Epithelial cell of prostate (primary cell): ENCODE measurements at regions not wholly inside any gene's neighbourhood (a gene's known extent, or its start where the extent isn't known, plus 50 kb on each side); places are given as distances from the start of the nearest gene placed in this dataset.
"Not testable (repeated sequence)": the region's sequence is repeated elsewhere in the genome, so short reads cannot be mapped to it uniquely, and the experiment has no call there.

ENCODE experiments used
- DNase-seq: peaks from one replicate; pipeline ENCODE4 v3.0.0-alpha.2; 2011; ENCODE audit warnings: low read depth, low spot score
- H3K27ac ChIP-seq: fragments of 450-650 bp; 2 replicates; pipeline ENCODE4 v1.5.1; 2017; ENCODE audit warnings: mild to moderate bottlenecking

GRCh38 chr3:150330174-150330573 lies 77.9 kb upstream of the TSC22D2 start:
- DNase-seq = no peak
- no peak overlapping the region for H3K27ac ChIP-seq

- no peak for DNase-seq
- no peak overlapping the region for H3K27ac ChIP-seq
These were observed 78.7 kb upstream of the TSC22D2 start for GRCh38 chr3:150329408-150329807.

GRCh38 chr3:150328654-150329040 lies 79.5 kb upstream of the TSC22D2 start:
- no peak overlapping the region for H3K27ac ChIP-seq
- no peak for DNase-seq

DNA sequence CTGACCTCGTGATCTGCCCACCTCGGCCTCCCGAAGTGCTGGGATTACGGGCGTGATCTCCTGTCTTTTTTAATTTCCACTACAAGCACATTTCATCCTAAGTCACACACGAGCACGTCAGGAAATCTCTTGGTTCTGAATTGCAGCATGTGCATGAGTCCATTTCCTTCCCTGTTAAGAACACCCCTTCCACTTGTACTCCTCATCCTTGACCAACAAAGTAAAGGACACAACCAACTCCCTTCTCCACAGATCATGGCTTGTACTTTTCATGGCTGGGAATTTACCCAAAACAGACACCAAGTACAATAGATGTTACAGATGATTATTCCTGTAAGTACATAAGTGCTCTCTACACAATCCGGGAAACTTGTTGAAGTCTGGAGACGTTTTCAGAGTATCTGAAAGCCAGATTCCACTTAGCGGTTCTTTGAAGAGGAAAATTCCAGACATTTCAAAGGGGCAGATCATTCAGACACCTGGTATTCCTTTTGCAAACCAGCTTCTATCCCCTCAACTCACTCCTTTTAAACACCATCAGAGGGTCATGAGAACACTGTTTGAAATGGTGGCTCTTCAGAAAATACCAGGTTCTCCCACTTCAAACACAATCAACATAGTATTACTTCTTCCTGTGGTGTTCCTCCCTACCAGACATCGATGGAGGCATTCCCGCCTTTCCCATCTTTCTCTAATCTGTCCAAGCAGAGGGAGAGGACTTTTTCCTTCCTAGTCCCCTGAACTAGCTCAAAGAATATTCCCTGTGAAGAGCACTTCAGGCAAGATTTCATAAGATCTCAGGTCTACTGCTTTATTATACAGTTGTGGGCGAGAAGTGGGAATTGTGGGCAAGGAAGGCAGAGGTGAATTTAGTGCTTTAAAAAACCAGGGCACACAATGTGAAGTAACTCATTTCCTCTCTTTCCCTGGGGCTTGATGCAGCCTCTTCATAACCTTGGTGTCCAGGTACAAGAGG lies 80.1 kb upstream of the TSC22D2 start:
- no peak for DNase-seq
- H3K27ac ChIP-seq = no peak overlapping the region

- no peak overlapping the region for H3K27ac ChIP-seq
- DNase-seq = no peak
These were observed 83.3 kb upstream of the TSC22D2 start for GRCh38 chr3:150324788-150325187.

DNA sequence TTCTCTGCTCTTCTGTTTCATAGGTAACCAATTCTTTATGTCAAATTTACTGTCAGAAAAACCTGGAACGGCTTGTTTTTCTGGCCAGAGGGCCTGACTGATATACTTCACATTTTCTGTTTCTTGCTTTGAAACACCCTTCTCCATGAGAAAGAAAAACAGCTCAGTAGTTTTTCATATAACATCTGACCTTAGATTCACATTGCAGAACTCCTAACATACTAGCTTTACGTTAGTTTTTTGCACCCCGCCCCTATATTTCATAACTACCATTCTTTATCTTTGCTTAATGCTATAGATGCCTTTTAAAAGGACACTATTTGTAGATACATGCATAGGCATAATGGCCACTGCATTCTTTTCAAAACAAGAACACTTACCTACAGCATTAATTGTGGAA lies 83.9 kb upstream of the TSC22D2 start:
- DNase-seq = no peak
- no peak overlapping the region for H3K27ac ChIP-seq

DNA sequence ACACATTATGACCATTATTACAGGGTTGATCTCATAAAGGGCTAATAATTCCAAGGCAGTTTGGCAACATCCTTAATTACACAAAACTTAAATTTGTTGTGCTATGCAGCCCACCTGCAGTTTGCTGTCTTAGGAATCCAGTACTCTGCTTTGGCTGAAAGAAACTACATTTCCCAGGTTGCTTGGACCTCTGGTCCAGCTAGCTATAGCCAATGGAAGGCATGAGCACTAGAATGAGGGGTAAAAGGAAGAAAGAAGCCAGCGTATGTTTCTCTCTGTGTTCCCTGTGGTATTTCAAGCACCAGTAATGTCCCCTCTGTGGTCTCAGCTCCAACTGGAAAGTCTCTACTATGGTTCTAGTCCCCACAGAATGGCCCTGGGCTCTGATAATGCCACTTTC lies 84.3 kb upstream of the TSC22D2 start:
- H3K27ac ChIP-seq = no peak overlapping the region
- no peak for DNase-seq

DNA sequence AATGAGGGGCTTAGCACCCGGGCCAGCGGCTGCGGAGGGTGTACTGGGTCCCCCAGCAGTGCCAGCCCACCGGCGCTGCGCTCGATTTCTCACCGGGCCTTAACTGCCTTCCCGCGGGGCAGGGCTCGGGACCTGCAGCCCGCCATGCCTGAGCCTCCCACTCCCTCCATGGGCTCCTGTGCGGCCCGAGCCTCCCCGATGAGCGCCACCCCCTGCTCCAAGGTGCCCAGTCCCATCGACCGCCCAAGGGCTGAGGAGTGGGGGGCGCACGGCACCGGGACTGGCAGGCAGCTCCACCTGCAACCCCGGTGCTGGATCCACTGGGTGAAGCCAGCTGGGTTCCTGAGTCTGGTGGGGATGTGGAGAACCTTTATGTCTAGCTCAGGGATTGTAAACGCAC lies 85.0 kb upstream of the TSC22D2 start:
- not testable (repeated sequence) for H3K27ac ChIP-seq, DNase-seq

DNA sequence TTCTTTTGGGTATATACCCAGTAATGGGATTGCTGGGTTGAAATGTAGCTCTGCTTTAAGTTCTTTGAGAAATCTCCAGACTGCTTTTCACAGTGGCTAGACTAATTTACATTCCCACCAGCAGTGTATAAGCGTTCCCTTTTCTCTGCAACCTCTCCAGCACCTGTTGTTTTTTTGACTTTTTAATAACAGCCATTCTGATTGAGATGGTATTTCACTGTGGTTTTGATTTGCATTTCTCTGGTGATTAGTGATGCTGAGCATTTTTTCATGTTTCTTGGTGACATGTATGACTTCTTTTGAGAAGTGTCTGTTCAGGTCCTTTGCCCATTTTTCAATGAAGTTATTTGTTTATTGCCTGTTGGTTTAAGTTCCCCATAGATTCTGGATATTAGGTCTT lies 87.1 kb upstream of the TSC22D2 start:
- not testable (repeated sequence) for DNase-seq, H3K27ac ChIP-seq

GRCh38 chr3:150319900-150320299 lies 88.2 kb upstream of the TSC22D2 start:
- DNase-seq = peak; percentile 97
- H3K27ac ChIP-seq = peak overlapping the region; percentile 52

- no peak for DNase-seq
- peak overlapping the region; percentile 6 for H3K27ac ChIP-seq
These were observed 90.6 kb upstream of the TSC22D2 start for GRCh38 chr3:150317469-150317868.

GRCh38 chr3:150315721-150316120 lies 92.4 kb upstream of the TSC22D2 start:
- DNase-seq = no peak
- no peak overlapping the region for H3K27ac ChIP-seq

DNA sequence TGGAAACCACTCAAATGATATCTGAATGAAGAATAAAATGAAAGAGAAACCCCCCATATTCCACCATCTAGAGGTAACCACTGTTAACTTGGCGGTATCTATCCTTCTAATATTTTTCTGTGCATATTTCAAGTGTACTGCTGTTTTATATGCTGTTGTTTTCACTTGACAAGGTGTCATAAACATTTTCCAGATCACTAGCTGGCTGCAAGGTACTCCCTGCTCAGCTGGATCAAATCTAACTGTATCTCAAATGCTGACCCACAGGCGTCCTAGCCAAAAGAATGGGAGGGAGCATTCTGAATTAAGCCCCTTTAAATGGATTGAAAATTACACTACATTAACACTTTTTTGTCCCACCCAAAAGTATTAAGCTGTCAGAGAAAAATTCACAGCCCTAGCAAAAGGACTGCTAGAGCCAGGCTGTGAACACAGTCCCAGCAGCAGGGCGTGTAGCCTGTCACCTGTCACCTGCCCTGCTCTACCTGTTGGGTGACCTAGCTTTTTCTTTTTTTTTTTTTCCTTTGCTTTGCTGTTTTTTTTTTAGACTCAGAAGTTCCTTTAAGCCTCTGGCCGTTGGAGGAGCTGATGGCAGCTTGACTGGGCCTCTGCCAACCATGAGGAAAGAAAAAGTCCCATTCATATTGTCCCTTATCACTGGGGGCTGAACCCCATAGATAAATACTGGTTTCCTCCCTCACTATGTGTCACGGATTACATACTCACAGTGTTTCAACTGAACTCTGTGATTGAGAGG lies 93.7 kb upstream of the TSC22D2 start:
- no peak for DNase-seq
- H3K27ac ChIP-seq = no peak overlapping the region

- DNase-seq = no peak
- no peak overlapping the region for H3K27ac ChIP-seq
These were observed 96.0 kb upstream of the TSC22D2 start for GRCh38 chr3:150312018-150312657.

DNA sequence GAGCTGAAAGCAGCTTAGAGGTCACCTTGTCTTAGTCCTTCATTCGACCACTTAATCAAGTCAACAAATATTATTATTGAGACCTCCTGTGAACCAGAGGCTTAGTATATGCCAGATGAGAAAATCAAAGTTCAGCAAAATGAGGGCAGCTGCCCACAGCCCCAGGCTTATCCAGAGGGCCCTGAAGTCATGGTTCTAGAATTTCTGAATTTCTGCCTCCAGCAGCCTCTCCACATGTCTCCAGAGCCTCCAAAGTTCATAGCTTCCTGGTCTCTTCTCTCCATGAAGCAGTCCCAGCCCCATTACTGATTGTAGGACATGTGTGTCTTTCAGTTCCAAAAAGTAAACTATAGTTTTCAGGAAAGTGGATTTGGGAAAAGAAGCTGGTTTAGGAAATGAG lies 96.9 kb upstream of the TSC22D2 start:
- H3K27ac ChIP-seq = no peak overlapping the region
- no peak for DNase-seq

DNA sequence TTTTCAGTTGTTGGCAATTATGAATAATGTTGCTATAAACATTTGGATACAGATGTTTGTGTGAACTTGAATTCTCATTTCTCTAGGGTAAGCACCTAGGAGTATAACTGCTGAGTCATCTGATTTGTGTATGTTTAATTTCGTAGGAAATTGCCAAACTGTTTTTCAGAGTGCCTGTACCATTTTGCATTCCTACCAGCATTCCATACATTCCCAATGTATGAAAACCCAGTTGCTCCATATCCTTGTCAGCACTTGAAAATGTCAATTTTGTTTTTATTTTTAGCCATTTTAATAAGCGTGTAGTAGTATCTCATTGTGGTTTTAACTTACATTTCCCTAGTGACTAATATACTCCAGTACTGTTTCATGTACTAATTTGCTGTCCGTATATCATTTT lies 98.5 kb upstream of the TSC22D2 start:
- DNase-seq = no peak

DNA sequence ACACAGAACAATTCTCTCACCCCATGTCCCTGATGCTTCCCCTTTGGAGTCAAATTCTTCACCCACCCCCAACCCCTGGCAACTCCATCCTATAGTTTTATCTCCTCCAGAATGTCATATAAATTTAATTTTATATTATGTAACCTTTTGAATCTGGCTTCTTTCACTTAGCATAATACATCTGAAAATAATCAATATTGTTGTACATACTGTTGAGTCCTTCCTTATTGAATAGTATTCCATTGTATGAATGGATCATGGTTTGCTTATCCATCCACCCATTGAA lies 98.9 kb upstream of the TSC22D2 start:
- peak overlapping the region; percentile 1 for H3K27ac ChIP-seq
- DNase-seq = no peak

More for the DNA sequence above, 98.5 kb upstream of the TSC22D2 start:
- peak overlapping the region; percentile 1 for H3K27ac ChIP-seq

DNA sequence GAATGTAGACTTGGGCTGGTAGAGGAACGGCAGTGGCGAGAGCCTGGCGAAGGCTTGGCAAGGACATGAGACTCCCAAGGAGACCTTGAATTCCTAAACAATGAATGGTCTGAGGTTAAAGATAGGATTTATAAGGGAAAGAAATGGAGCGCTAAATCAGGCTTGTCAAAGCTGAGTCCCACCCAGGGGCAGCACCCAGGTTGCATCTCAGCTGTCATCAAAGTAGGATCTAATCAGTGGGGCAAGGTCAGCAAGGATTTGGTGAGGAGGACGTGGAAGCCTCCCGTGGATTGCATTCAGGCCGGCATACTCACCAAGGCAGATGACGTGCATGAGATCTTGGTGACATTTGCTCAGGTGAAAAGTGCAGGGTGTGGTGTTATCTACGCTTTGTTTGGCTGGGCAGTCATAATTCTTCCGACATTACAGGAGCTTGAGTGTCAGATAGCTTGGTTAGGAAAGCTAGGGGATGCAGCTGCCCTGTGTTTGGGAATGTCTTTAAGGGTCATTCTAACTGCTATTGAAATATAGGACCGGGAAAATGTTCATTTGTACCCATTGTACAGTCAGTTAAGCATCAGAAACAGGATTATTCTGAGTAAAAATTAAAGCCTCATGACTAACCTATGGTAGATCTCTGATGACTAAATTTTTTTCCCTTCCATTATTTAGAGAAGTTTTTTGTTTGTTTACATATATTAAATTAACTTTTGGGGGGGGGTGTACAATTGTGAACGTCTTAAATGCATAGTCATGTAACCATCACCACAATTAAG lies 99.4 kb upstream of the TSC22D2 start:
- DNase-seq = no peak
- H3K27ac ChIP-seq = no peak overlapping the region

DNA sequence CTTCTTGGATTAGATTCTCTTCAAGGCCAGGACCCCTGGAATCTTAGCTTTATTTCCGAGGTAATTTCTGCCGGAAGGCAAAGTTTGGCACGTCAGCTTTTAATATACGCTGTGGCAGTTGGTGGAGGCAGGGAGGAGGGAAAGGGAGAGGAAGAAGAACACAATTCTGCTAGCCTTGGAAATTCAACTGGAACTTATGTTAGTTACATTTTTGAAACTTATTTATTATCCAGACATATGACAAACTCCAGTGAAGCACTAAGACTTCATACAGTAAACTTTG lies 100.1 kb upstream of the TSC22D2 start:
- H3K27ac ChIP-seq = no peak overlapping the region
- DNase-seq = no peak

DNA sequence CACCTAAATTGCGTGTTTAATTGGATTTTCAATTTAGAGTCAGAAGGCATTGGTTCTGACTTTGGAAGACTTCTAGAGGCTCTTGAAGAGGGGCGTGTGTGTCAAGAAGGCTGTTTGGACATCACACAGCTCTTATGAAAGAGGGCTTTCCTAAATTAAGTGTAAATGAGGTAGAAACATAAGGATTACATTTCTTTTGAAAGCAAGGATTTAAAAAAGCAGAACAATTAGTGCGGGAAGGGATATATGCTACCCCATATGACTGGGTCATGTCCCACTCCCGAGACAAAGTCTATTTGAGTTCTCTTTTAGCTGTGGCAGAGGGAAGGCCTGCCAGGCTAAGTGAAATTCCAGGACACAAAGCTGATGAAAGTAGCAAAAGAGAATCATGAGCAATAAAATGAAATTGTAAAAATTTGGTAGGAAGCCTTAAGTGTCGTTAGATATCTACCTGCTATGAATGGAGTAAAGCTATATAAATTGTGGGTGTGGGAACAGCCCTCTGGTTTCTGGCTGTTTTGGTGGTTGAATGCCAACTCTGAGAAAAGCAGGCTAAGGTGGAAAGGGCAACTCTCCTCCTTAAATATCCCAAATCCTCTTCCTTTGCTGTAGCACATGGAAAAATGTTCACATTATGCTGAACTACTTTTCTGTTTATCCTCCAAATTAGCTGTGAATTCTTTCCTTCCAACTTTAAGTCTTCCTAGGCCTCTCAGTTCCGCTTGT lies 100.6 kb upstream of the TSC22D2 start:
- no peak for DNase-seq
- no peak overlapping the region for H3K27ac ChIP-seq
